GM19468 (cell line): ENCODE measurements at regions not wholly inside any gene's neighbourhood (a gene's known extent, or its start where the extent isn't known, plus 50 kb on each side); places are given as distances from the start of the nearest gene placed in this dataset.
A peak's percentile ranks its signal among the peaks of the same experiment; 100 is the strongest.

Experiments
- ATAC-seq: cut with Tn5 transposase; IDR thresholded peaks from one replicate; pipeline ENCODE4 v1.9.1; 2021; ENCODE audit warnings: mild to moderate bottlenecking, moderate library complexity, moderate number of reproducible peaks; ENCODE audit not compliant: unreplicated experiment; ENCODE audit errors: extremely low read depth

DNA sequence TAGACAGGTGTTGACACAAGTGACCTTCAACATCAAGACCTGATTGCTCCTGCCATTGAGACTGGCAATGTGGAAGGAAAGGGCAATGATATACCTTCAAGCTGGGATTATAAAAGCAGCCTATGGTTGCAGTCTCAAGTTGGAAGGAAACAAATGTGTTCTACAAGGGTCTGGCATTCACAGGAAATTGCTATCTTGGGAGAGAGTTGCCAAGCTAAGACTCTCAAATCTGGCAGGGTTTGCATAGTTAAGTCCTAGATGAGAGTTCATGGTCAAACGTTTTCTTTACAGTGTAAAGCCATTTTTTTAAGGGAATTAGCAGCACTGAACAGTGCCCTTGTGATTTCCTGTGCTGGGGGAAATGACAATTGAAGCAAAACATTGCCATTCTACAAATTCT is 546.9 kb upstream of the CFAP20DC start:
- no peak for ATAC-seq

DNA sequence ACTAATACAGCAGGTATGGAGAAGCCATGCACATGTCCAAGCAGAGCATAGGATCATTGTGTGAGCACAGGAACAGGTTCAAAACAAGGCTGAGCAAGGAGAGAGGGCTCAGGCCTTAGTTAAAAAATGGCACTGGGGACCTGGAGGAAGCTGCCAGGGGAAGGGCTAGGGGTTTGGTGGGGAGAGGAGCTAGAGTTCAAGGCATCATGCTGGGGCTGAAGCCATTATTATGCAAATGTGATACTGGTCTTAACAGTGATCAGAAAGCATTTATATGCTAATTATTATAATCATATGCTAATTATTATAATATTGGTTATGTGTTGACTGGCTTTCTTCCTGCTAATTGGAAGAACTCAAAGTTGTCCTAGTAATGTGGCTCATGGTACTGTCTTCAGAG is 546.0 kb upstream of the CFAP20DC start:
- no peak for ATAC-seq

DNA sequence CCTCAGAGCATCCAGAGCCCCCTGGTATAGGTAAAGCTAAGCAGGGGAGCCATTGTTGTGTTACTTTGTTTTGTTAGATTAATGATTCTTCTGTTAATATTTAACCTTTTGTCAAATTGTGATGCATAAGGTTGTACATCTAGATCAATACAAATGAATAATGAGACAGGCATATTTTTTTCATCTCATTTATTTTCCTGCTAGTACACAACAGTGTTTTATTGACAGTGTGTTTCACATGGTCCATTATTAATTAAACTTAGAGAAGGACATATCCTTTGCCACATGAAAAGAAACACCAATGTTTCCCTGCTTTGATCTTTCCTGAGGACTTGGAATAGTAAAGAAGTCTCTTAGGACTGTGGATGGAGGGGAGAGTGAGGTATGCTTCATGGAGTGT is 543.6 kb upstream of the CFAP20DC start:
- no peak for ATAC-seq

DNA sequence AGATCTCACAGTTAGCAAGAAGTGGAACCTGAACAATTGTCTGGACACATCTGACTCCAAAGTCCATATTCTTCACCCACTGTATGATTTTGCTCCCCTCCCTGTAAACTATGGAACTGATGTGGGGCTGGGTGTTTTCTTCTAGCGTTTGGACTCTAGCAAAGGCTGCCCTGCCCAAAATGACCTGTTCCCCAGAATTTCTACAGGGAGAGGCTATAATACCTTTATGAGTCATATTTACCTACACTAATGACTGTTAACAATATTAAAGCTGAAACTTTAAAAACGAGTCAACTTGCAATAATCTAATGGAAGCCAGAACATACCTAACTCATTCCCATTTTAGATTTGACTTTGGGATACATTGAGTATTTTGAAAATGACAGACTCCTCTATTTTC is 531.2 kb upstream of the CFAP20DC start:
- no peak for ATAC-seq

DNA sequence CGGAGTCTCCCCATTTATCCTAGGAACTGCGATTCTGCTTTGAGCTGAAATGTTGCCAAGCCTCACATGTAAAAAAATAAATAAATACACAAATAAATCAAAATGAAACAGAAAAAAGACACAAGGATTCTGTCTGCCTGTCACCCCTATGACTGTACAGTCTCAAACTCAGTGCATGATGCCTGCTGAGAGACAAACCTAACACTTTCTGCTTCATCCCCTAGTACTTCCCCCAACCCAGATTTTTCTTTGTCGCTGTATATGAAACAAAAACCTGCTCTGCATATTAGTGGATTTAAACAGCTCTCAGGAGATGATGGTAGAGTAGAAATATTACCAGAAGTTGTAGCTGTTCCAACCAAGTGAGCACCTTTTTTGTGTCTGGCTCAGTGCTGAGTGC is 530.7 kb upstream of the CFAP20DC start:
- no peak for ATAC-seq

DNA sequence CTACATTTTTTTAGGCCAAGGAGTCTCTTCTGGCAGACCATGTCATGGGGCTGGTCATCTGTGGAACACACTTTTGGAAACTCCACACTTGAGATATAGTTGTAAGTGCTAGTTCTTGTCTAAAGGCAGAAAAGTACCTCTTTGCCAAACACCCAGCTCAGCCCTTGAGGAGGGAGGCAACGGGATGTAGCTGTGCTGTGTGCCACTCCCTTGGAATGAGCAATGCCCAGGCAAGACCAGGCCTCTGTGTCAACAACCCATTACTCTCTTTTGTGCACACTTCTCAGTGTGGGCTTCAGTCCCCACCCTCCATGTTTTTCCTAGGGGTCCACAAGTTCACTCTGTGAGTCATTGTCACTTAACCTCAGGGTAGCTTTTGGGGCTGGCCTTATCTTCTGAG is 528.3 kb upstream of the CFAP20DC start:
- ATAC-seq, result no peak

DNA sequence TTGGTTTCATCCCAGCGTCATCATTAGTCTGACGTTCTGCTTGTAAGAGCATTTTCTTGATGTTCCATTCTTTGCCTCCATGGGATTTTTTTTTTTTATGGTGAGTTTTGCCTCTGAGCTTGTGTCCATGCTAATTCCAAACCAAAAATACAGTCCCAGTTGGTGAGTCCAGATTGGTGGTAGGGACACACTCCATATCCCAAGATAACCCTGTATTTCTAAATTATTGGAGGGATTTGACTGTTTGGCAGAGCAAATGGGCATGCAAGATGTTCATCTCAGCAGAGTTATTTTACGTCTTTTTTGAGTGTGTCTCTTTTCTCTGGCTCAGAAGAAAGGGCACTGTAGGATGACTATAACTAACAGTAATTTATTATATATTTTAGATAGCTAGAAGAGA is 526.8 kb upstream of the CFAP20DC start:
- no peak for ATAC-seq

DNA sequence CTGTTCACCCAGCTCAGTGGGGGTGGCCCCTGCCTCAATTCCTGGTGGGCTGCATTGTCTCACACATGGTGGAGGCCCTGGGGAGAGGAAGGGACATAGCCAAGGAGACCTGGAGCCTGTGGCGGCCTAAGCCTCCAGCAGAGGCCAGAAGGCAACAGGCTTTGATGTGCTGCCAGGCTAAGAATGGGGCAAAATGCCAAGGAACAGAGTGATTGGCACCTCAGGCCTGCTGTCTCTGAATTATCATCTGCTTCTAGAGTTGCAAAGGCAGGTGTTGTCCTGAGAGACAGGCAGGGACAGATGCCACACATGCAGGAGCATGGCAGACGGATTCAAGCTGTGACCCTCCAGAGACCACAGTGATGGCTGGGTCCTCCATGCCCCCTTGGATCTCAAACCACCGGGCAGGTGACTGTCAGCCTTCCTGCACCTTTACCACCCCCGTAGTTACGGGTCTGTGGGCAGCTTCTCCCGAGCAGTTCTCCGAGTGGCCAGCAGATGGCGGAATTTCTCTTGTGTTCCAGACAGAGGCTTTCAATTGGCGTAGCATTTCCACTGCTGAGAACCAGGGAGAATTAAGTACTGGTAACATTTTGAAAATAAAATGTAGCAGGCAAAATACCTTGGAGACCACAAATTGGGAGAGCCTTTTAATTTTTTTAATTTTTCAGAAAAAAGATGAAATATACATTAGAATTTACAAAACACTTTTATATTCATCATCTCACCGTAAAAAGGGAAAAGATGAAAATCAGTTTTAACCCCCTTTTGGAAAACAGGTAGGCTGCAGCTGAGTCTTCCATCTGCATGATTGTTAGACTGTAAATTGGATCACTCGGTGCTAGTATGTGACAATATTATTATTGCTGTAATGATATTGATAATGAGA is 525.5 kb upstream of the CFAP20DC start:
- ATAC-seq, result peak; percentile 56

DNA sequence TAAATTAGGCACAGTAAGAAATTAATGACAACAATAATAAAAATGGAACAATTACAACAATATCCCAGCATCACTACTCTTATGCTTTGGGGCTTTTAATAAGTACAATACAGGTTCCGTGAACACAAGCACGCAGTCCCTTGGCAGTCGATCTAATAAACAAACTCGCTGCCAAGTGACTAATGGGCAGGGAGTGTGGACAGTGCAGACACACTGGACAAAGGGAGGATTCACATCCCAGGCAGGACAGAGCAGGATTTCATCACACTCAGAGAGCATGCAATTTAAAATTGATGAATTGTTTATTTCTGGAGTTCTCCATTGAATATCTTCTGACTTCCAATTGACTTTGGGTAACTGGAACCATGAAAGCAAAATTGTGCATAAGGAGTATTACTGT is 524.1 kb upstream of the CFAP20DC start:
- no peak for ATAC-seq

DNA sequence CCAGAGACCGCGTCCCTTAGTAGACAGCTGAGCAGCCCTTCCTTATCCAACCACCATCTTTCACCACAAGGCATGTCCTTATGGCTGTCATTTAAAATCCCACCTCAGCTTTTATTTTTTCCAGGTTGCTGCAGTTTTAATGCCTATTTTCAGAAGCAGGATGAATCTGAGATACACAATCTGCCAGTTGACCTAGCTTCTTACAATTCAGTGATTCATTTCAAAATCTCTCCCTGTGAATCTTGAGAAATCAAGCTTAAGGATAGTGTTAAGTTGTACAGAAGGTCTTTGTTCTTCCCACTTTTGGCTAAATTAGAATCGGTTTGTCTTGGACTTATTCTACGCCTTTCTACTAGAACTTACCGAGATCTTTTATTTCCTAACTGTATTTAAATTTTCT is 522.3 kb upstream of the CFAP20DC start:
- ATAC-seq, result no peak

DNA sequence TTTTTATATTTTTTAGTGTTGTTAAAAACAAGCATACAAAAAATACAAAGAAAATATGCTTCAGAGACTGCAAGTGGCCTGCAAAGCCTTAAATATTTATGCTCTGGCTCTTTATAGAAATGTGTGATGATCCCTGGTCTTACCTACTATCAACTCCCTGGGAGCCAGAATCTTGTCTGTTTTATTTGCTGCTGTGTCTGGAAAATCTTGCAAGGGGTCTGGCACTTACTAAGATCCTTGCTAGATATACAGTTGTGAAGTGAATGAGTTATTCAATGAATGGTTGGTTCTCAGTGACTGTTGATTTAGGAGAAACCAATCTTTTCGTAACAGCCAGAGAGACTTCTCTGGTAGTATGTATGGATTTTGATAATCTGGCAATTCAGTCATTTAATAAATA is 521.0 kb upstream of the CFAP20DC start:
- ATAC-seq, result no peak

DNA sequence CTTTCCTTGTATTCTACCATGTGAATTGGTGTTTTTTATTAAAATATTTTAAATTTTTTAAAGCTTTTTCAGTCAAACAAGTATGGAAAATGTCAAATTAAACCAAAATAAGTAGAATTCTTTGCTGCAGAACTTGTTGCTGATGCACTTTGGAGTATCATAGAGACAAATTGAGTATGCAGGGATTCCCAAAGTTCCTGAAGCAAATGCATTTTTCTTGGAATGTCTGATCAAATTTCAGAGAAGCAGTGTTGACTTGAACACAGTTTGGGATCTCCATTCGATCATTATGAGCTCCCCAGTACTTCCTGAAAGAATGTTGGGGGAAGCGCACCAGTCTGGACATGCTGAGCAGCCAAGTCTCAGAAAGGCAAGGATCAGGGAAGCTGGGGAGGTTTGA is 517.8 kb upstream of the CFAP20DC start:
- ATAC-seq, result no peak

DNA sequence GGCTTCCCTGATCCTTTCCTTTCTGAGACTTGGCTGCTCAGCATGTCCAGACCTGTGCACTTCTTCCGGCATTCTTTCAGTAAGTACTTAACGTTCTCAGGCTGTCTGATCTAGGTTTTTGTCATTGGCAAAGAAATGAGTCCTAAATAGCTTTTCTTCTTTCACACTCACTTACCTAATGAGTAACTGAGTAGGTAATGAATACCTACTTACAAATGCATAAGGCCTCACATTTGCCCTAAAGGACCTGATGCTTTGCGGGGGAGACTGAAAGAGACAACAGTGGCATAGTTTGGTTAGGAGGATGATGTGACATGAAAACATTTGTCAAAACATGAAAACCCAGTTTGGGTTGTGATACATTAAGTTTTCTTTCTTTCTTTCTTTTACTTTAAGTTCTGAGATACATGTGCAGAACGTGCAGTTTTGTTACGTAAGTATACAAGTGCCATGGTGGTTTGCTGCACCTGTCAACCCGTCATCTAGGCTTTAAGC is 516.7 kb upstream of the CFAP20DC start:
- ATAC-seq, result peak; percentile 92

DNA sequence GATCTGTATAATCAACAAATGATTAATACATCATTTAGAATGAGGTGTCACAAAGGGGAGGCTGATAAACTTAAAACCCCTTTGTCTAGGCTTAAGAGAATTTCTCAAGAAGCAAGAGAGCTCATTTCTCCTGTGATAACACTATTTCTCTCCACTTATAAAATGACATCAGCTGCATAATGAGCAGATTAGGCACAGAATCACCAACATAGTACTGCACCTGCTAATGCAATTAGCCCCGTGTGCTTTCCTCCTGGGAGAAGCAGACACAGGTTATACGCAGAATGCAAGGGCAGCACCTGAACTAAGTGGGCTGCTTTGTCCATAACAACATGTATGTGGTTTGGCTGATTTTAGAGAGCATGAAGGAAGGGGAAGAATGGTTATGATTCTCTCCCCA is 515.3 kb upstream of the CFAP20DC start:
- ATAC-seq, result no peak

DNA sequence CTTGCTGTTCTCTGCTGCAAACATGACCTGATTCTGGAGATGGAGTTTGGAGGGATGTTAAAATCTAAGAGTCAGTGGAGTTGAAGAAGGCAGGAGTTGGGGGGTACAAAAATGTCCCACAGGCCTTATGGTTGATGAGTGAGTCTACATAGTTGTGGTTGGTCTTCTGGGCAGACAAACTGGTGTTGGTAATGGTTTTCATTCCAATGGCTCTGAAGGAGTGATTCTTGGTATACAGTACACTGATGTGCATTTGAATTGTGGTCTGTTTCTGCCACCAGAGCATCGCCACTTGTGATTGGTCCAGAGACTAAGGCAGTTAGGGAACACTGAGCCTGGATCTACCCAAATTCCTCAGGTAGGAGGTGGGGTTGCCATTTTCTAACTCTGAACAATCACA is 514.1 kb upstream of the CFAP20DC start:
- no peak for ATAC-seq

DNA sequence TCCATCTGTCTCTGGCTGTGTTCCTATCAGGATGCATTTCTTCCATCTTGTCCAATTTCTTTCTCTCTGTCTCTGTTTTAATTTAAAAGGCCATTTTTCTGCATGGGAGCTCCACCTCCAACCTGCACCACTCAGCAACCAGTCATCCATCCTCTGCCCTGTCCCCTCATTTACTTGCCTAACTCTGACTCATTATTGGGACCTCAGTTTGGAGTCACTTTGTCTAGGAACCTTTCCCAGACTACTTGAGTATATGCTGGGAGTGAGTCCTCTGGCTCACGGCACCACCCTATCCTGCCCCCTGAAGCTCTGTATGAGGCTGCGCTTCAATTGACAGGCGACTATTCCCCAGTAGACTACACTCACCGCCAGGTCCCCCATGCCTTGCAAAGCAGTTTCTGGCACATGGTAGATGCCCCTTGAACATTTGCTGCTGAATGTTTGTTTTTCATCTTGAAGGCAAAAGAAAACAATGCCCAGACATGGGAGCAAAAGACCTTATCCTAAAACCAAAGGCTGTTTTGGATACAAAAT is 513.3 kb upstream of the CFAP20DC start:
- ATAC-seq, result no peak

DNA sequence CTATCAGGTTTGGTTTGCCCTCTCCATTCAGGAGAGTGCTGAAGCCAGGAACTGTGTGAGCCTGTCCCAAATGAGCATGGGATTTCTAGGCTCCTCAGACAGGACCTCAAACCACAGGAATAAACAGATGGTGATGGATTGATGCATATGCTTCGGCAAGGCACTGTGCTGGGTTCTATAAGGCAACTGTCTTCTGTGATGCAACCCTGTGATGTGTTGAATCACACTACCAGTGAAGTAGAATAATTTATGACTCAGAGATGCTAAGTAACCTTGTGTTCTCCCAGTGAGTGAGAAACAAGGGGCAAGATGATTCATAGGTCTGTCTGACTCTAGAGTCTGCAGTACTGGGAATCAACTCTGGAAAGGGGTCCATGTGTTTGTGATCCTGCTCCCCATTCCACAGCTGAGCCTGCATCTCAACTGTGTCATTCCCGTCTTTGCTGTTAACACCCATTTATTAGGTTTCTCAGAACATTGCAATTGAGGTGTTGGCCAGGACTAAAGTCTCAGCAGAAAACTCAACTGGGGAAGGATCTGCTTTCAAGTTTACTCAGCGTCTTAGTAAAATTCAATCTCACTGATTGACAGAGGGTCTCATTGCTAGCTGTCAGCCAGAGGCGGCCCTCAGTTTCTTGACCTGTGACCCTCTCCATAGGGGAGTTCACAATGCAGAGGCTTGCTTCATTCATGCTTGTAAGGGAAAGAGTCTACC is 510.1 kb upstream of the CFAP20DC start:
- no peak for ATAC-seq

DNA sequence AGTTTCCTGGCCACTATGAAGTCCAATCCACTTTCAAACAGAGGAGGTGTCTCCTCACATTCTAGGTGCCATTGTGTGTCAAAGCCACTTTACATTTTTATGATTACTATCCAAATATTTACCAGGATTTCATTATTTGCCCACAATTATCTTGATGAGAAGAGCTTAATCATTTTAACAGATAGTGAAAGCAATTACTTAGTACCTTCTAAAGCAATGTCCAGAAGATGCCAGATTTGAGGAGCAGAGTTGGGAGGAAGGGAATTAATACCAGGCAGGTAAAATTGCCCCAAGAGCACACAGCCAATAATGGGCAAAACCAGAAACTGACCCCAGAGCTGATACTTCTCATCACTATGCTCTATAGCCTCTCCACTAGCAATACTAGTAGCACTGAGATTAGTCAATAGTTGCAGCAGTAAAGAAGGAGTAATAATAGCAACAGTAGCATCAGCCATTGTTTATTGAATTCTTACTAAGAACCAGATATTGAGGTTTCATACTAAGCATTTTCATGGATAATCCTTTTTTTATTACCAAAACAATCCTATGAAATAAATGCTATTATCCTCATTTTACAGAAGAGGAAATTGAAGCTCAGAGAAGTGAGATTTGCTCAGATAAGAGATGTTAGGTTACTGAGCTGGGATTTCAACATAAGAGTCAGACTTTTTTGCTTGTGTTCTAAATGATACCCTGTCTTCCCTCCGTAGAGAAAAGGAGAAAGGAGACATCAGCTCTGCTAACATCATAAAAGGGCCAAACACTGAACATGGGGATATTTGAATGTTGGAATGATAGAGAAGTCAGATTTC is 509.3 kb upstream of the CFAP20DC start:
- ATAC-seq, result no peak

DNA sequence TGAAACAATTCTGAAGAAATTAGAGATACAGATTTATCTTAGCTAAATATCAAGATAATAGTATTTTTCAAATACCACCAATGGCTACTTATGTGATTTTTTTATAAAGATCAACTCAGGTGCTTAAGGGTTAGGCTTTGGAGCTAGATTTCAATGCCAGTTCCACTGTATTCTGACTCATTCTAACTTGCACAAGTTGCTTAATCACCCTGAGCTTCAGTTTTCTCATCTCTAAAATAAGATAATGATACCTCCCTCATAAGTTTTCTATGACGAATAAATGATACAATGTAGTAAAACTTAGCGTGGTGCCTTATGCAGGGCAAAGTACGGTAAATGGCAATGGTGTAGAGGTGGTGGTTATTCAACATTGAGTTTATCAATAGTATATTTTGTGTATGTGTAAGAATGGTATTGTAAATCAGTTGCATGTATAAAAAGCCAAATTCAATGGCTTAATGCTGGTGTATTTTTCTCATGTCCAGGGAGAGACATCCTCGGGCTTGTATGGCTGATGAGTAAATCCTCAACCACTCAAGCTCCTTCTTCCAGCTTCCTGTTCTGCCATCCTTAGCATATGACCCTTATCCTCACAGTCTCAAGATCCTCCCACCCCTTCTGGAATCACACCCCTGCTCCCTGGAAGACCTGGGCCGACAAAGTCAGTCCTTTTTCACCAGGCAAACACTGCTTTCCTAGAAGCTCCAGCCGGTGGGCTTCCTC is 505.9 kb upstream of the CFAP20DC start:
- ATAC-seq, result no peak

DNA sequence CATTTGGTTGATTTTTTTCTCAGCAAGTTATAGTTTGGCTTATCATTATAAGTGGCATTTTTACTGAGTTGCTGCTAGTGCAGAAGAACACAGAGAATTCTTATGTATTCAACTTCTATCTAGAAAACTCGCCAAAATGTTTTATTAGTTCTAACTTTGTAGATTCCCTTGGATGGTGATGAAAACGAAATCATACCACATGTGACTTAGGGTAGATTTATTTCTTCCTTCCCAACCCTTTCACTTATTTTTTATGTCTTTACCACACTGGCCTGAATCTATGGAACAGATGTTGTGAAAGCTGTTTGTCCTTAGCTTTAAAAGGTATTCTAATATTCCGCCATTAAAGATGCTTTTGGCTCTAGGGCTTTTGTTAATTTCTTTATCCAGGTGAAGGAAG is 503.3 kb upstream of the CFAP20DC start:
- ATAC-seq, result no peak
